SK-N-SH (cell line): ENCODE measurements at regions not wholly inside any gene's neighbourhood (a gene's known extent, or its start where the extent isn't known, plus 50 kb on each side); places are given as distances from the start of the nearest gene placed in this dataset.

Source experiments
- CTCF ChIA-PET: fragments of 300-600, 350-600 bp; formaldehyde crosslinking; extraction: SDS; loops from one replicate; lab custom pipeline; 2021; lab: Yijun Ruan, JAX
- POLR2A ChIA-PET: fragments of 350-600 bp; sonication (Branson Sonifier 250); formaldehyde crosslinking; extraction: SDS; loops from one replicate; lab custom pipeline; 2020; ENCODE audit warnings: antibody characterized with exemption, inconsistent platforms; lab: Yijun Ruan, JAX
- DNase-seq: peaks from one replicate; pipeline ENCODE4 v3.0.0; 2012
- H2AFZ ChIP-seq: fragments of 200-600 bp; sonication (generic); 2 replicates; pipeline ENCODE4 v1.8.1; 2016; ENCODE audit warnings: antibody characterized with exemption, mild to moderate bottlenecking, low read depth
- H3F3A ChIP-seq: fragments of 200-600 bp; sonication (generic); replicated peaks from 2 replicates; pipeline ENCODE3; 2016; ENCODE audit warnings: antibody characterized with exemption, mild to moderate bottlenecking; ENCODE audit not compliant: insufficient read depth
- H3K27ac ChIP-seq, 2 experiments: fragments of 200-500 bp in 1 of 2; fragments of 200-600 bp in 1 of 2; sonication (Bioruptor generic) in 1 of 2; sonication (generic), shearing (Covaris generic) in 1 of 2; 2 replicates each; pipeline versions ENCODE4 v1.5.1 to v1.6.1; 2014 to 2016; ENCODE audit warnings: low read depth in 2 of 2, inconsistent platforms in 1 of 2, low read length in 1 of 2, mild to moderate bottlenecking in 1 of 2, mixed read lengths in 1 of 2
- H3K27me3 ChIP-seq: fragments of 200-600 bp; sonication (generic), shearing (Covaris generic); 2 replicates; pipeline ENCODE4 v1.6.1; 2016; ENCODE audit warnings: mixed run types; ENCODE audit not compliant: insufficient read depth
- H3K36me3 ChIP-seq, 2 experiments: fragments of 200-500 bp in 1 of 2; fragments of 200-600 bp in 1 of 2; sonication (Bioruptor generic) in 1 of 2; sonication (generic) in 1 of 2; replicated peaks in 1 of 2; 2 replicates each; pipeline versions ENCODE3 to v1.5.1; 2014 to 2016; ENCODE audit warnings: low read length in 1 of 2, mild to moderate bottlenecking in 1 of 2; ENCODE audit not compliant: insufficient read depth in 2 of 2, control insufficient read depth in 1 of 2
- H3K4me1 ChIP-seq, 2 experiments: fragments of 200-500 bp in 1 of 2; fragments of 200-600 bp in 1 of 2; sonication (Bioruptor generic) in 1 of 2; sonication (generic), shearing (Covaris generic) in 1 of 2; 2 replicates each; pipeline versions ENCODE4 v1.5.1 to v1.6.1; 2014 to 2016; ENCODE audit warnings: low read depth in 1 of 2, low read length in 1 of 2, mixed run types in 1 of 2; ENCODE audit not compliant: insufficient read depth in 2 of 2, control insufficient read depth in 1 of 2
- H3K4me2 ChIP-seq: fragments of 200-600 bp; sonication (generic), shearing (Covaris generic); 2 replicates; pipeline ENCODE4 v1.6.1; 2017; ENCODE audit warnings: mixed run types
- H3K4me3 ChIP-seq, 2 experiments: fragments of 200-500 bp in 1 of 2; fragments of 200-600 bp in 1 of 2; sonication (Bioruptor generic) in 1 of 2; sonication (generic), shearing (Covaris generic) in 1 of 2; 2 replicates each; pipeline versions ENCODE4 v1.5.1 to v1.8.1; 2014 to 2016; ENCODE audit warnings: low read depth in 2 of 2, inconsistent platforms in 1 of 2, low read length in 1 of 2, mild to moderate bottlenecking in 1 of 2, mixed read lengths in 1 of 2, moderate library complexity in 1 of 2
- H3K79me2 ChIP-seq: fragments of 200-600 bp; sonication (generic); 2 replicates; pipeline ENCODE4 v1.8.1; 2017; ENCODE audit warnings: mild to moderate bottlenecking; ENCODE audit not compliant: insufficient read depth
- H3K9ac ChIP-seq: fragments of 200-600 bp; sonication (generic); 2 replicates; pipeline ENCODE4 v1.6.1; 2017; ENCODE audit warnings: mixed run types
- H3K9me2 ChIP-seq: fragments of 200-600 bp; sonication (generic); 2 replicates; pipeline ENCODE4 v1.6.1; 2017; ENCODE audit warnings: mixed run types
- H3K9me3 ChIP-seq: fragments of 200-600 bp; sonication (generic); 2 replicates; pipeline ENCODE4 v1.6.1; 2017; ENCODE audit warnings: mixed run types, mild to moderate bottlenecking, moderate library complexity
- H4K20me1 ChIP-seq: fragments of 200-600 bp; sonication (generic); 2 replicates; pipeline ENCODE4 v1.6.1; 2017; ENCODE audit warnings: mild to moderate bottlenecking, mixed run types; ENCODE audit not compliant: insufficient read depth
- EP300 ChIP-seq, 2 experiments: IDR thresholded peaks; 2 replicates each; pipeline versions ENCODE4 v1.4.0 to v1.6.1; 2012; ENCODE audit warnings: borderline replicate concordance in 1 of 2, low read depth in 1 of 2, low read length in 1 of 2
- EZH2phosphoT487 ChIP-seq: fragments of 200-600 bp; sonication (generic); IDR thresholded peaks from 2 replicates; pipeline ENCODE4 v1.6.1; 2017; ENCODE audit warnings: low read depth, mixed run types, mild to moderate bottlenecking, antibody characterized with exemption, moderate library complexity, borderline replicate concordance
- FOSL2 ChIP-seq: IDR thresholded peaks from 2 replicates; pipeline ENCODE4 v1.4.0; 2012; ENCODE audit warnings: low read depth, mild to moderate bottlenecking, moderate library complexity, borderline replicate concordance
- FOXM1 ChIP-seq: IDR thresholded peaks from 2 replicates; pipeline ENCODE4 v1.4.0; 2012; ENCODE audit warnings: low read depth, mild to moderate bottlenecking
- GABPA ChIP-seq: IDR thresholded peaks from 2 replicates; pipeline ENCODE4 v1.4.0; 2012; ENCODE audit warnings: low read depth, mild to moderate bottlenecking
- GATA2 ChIP-seq: sonication (generic); formaldehyde crosslinking; IDR thresholded peaks from 2 replicates; pipeline ENCODE4 v1.5.0; 2020; ENCODE audit warnings: mild to moderate bottlenecking, missing genetic modification reagents
- JUND ChIP-seq: IDR thresholded peaks from 2 replicates; pipeline ENCODE4 v1.4.0; 2012
- MEF2A ChIP-seq: IDR thresholded peaks from 2 replicates; pipeline ENCODE4 v1.4.0; 2012; ENCODE audit warnings: low read depth, borderline replicate concordance
- MXI1 ChIP-seq: IDR thresholded peaks from 2 replicates; pipeline ENCODE4 v1.6.1; 2012; ENCODE audit warnings: mild to moderate bottlenecking, low read depth, low read length, improper control_type of control experiment
- NRF1 ChIP-seq: IDR thresholded peaks from 2 replicates; pipeline ENCODE4 v1.6.1; 2012; ENCODE audit warnings: low read depth, mild to moderate bottlenecking, low read length
- RAD21 ChIP-seq: IDR thresholded peaks from 2 replicates; pipeline ENCODE4 v1.6.1; 2012; ENCODE audit warnings: mild to moderate bottlenecking, low read length
- RCOR1 ChIP-seq: fragments of 150-350 bp; IDR thresholded peaks from 2 replicates; pipeline ENCODE4 v1.6.1; 2017; ENCODE audit warnings: antibody characterized with exemption, low read length
- RFX5 ChIP-seq: IDR thresholded peaks from 2 replicates; pipeline ENCODE4 v1.6.1; 2012; ENCODE audit warnings: mild to moderate bottlenecking, improper control_type of control experiment, low read length
- RXRA ChIP-seq: IDR thresholded peaks from 2 replicates; pipeline ENCODE4 v1.4.0; 2012; ENCODE audit warnings: low read depth, mild to moderate bottlenecking, borderline replicate concordance
- SMC3 ChIP-seq: IDR thresholded peaks from 2 replicates; pipeline ENCODE4 v1.6.1; 2012; ENCODE audit warnings: low read depth, low read length, improper control_type of control experiment
- TAF1 ChIP-seq: IDR thresholded peaks from 2 replicates; pipeline ENCODE4 v1.6.1; 2012; ENCODE audit warnings: low read depth, mild to moderate bottlenecking, low read length, moderate library complexity, borderline replicate concordance
- TCF12 ChIP-seq: IDR thresholded peaks from 2 replicates; pipeline ENCODE4 v1.4.0; 2012
- YY1 ChIP-seq: IDR thresholded peaks from 2 replicates; pipeline ENCODE4 v1.4.0; 2012; ENCODE audit warnings: low read depth, mild to moderate bottlenecking
- WGBS: methylation state at CpG from one replicate; pipeline ENCODE4 v1.1.6; 2017; ENCODE audit warnings: low lambda C conversion rate; 5-methylcytosine and 5-hydroxymethylcytosine counted together

DNA sequence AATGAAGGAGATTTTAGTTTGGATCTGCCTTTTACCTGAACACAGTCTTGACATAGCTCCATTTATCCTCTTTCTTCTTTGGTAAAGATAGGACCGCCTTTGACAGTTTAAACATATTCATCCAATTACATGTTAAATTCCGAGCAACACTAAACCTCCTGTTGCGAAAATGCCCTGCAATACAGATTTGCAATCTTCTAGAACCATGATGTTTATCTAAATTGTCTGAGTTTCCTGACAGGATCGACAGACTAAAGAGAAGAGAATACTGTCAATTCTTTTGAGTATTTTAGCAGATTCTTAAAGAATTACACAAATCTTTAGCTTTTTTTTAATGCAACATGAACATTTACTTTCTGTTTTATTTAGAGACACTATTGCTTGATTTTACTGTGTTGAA lies 1145.5 kb downstream of the CDH11 start:
- no peak for DNase-seq
- Histone ChIP-seq H3F3A (no peaks in the 10 kb centered on the region), H4K20me1 (no peaks in the 10 kb centered on the region), H3K27ac (no peak overlapping the region), H3K27me3 (no peaks in the 10 kb centered on the region), H3K9me2 (no peaks in the 10 kb centered on the region), H3K4me3 (no peak overlapping the region), H3K4me1 (no peaks in the 10 kb centered on the region), H3K4me2 (no peak overlapping the region), H3K79me2 (no peaks in the 10 kb centered on the region), H3K9me3 (no peaks in the 10 kb centered on the region), H2AFZ (no peak overlapping the region), H3K36me3 (no peaks in the 10 kb centered on the region), H3K9ac (no peak overlapping the region)
- ChIA-PET CTCF (interaction anchor here (1.0 kb wide), 1 partner anchor 17 kb away, joined by 3 read pairs; no protein-coding TSS in a partner anchor), POLR2A (no interaction called here)
- WGBS: 72% methylated on average over 4 of the region's 4 CpGs
- no peak for TF ChIP-seq RFX5
- no peak for TF ChIP-seq MEF2A
- no peak for TF ChIP-seq RXRA
- TF ChIP-seq MXI1: no peak

DNA sequence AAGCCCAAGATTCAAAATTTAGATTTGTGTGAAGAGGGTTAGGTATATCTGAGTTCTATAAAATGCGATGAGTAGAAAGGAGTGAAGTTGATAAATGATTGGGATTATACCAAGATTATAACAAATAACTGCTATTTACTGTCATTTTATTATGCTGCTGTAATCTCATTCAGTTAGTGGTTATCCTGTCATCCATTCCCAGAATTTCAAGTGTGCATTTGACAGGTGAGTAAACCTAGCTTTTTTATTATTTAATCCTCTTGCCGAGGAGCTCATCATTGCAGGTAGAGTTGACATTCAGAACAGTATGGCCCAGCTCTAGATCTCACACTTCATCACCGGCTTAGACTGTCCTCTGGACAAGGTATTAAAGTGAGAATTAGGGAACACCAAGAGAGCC lies 1146.2 kb downstream of the CDH11 start:
- Histone ChIP-seq H3K9me3 (no peaks in the 10 kb centered on the region), H3K9me2 (no peaks in the 10 kb centered on the region), H3K27ac (no peak overlapping the region), H2AFZ (no peak overlapping the region), H4K20me1 (no peaks in the 10 kb centered on the region), H3K79me2 (no peaks in the 10 kb centered on the region), H3K4me2 (no peak overlapping the region), H3K4me1 (no peaks in the 10 kb centered on the region), H3K9ac (no peak overlapping the region), H3F3A (no peaks in the 10 kb centered on the region), H3K4me3 (no peak overlapping the region), H3K36me3 (no peaks in the 10 kb centered on the region), H3K27me3 (no peaks in the 10 kb centered on the region)
- WGBS: 71% methylated on average over 3 of the region's 3 CpGs
- ChIA-PET POLR2A (no interaction called here), CTCF (interaction anchor here (1.0 kb wide), 1 partner anchor 18 kb away, joined by 3 read pairs; no protein-coding TSS in a partner anchor)
- DNase-seq: no peak
- TF ChIP-seq RAD21 (no peak), GABPA (no peak), TAF1 (no peak), MXI1 (no peak), NRF1 (no peak), EZH2phosphoT487 (no peak), YY1 (no peak)

DNA sequence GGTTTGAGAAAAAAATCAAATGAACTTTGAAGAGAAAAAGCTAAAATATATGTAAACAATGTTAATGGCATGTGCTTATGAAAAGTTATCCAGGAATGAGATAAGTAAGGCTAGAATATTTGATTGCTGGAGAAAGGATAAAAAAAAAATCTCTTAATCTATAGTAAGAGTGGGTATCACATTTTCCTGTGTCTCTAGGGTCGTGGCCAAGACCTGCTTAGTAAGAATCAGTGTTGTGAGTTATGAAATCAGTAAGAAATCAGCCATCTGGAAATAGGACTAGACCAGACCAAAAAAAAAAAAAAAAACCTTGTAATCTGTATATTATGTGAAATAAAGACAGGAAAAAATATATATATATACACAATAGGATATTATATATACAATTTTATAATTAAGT lies 1153.9 kb downstream of the CDH11 start:
- Histone ChIP-seq H3K9me3 (no peaks in the 10 kb centered on the region), H3K36me3 (no peaks in the 10 kb centered on the region), H3K4me2 (no peak overlapping the region), H2AFZ (no peak overlapping the region), H3K9me2 (no peaks in the 10 kb centered on the region), H3K4me1 (no peaks in the 10 kb centered on the region), H3K79me2 (no peaks in the 10 kb centered on the region), H3K9ac (no peak overlapping the region), H4K20me1 (no peaks in the 10 kb centered on the region), H3K27ac (no peak overlapping the region), H3F3A (no peaks in the 10 kb centered on the region), H3K27me3 (no peaks in the 10 kb centered on the region), H3K4me3 (no peak overlapping the region)
- TF ChIP-seq YY1 (no peak), TCF12 (no peak), FOXM1 (no peak), SMC3 (no peak), RCOR1 (no peak), GATA2 (no peak), JUND (no peak), NRF1 (no peak), FOSL2 (no peak), TAF1 (no peak), RXRA (no peak), EZH2phosphoT487 (no peak), GABPA (no peak), EP300 (IDR thresholded peaks at IDR 0.05; ENCODE audit: borderline replicate concordance in 1 of 2, low read depth in 1 of 2, low read length in 1 of 2) (no peak), MXI1 (no peak)
- ChIA-PET POLR2A (no interaction called here), CTCF (no interaction called here)
- DNase-seq: no peak
- WGBS: 10% methylated on average over 1 of the region's 1 CpG
